NCI-H1694 (cell line): ENCODE measurements at regions not wholly inside any gene's neighbourhood (a gene's known extent, or its start where the extent isn't known, plus 50 kb on each side); places are given as distances from the start of the nearest gene placed in this dataset.

Source experiments
- DNase-seq: peaks from one replicate; lab custom pipeline; 2025; lab: John Stamatoyannopoulos, UW

GRCh38 chr11:92536883-92537282, 312.3 kb downstream of the FAT3 start:
- DNase-seq: no peak

DNA sequence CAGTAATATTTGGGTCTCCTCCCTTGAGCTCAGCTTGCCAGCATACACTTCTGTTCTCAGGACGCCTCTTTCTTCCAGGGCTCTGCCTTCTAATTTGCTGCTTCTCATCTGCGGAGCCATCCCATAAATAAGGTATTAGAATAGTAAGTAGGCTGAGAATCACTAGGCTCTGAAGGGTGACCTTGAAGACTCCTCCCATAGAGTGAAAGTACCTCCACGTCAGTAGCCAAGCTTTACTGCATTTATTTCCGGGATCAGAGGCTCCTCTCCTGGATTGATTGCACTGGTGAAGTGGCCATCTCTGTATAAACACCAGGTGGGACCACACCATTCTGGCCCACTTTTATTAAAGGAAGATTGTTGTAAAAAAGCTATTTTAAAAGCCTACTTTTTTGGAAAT, 315.5 kb downstream of the FAT3 start:
- no peak for DNase-seq

- DNase-seq: no peak
These were observed 321.4 kb downstream of the FAT3 start for GRCh38 chr11:92545906-92546471.

DNA sequence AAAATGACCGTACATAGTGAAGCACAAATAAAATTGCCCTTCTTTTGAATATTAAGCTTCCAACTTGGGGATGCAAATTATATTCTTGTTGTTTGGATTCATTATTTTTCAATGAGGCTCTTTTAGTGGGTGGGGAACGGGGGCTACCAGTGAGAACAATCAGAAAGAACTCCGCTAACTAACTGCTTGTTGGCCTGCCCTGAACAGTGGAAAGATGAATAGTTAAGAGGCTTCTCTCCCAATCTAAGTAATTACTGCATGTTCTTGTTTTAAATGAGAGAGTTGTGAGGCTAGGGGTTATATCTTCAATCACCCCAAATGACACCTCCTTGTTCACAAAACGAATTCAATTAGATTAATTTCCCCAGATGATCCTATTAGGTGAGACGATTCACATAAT, 322.0 kb downstream of the FAT3 start:
- no peak for DNase-seq

DNA sequence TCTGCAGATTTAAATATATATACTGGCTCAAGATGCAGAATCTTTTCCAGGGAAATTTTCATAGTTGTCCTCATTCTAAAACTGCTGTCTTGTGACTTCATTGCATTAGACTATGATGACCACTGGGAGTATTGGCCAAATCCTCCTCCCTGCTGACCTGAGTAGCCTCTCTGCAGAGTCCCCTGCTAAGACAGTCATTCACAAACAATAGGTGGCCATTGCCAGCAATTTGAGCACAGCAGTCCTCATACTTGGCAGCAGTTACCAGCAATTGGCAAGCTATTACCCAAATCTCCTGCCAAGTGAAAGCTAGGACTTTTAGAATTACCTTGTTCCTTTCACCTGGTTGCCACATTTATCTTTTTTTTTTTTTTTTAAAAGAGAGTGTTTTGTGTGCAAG, 325.8 kb downstream of the FAT3 start:
- DNase-seq: no peak

- DNase-seq: no peak
These were observed 326.3 kb downstream of the FAT3 start for GRCh38 chr11:92550871-92551270.

GRCh38 chr11:92552942-92553341, 328.3 kb downstream of the FAT3 start:
- DNase-seq: no peak

- DNase-seq: no peak
These were observed 330.1 kb downstream of the FAT3 start for GRCh38 chr11:92554688-92555087.

GRCh38 chr11:92556431-92556830, 331.8 kb downstream of the FAT3 start:
- no peak for DNase-seq

GRCh38 chr11:92557879-92558278, 333.3 kb downstream of the FAT3 start:
- no peak for DNase-seq

GRCh38 chr11:92558323-92558722, 333.7 kb downstream of the FAT3 start:
- no peak for DNase-seq

GRCh38 chr11:92569726-92570125, 345.1 kb downstream of the FAT3 start:
- no peak for DNase-seq

GRCh38 chr11:92572559-92572958, 347.9 kb downstream of the FAT3 start:
- no peak for DNase-seq

GRCh38 chr11:92576315-92576714, 351.7 kb downstream of the FAT3 start:
- DNase-seq: no peak

DNA sequence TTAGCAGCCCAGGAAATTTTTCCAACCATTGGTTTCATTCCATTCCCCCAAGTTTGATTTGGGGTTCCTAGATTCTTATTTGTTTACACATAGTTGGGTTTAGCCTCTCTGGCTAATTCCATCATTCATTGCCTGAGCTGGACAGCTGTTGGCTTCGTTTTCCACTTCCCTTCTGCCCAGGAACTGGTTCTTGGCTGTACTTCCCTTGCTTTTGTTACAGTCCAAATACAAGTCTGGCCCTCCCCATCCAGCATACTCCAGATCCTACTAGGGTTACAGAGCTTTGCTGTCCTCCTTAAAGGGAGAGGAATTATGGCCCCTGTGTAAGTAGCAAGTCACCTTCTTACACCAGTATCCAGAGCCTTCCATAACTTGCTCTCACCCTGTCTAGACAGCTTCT, 356.3 kb downstream of the FAT3 start:
- DNase-seq: no peak

- DNase-seq: no peak
These were observed 363.8 kb downstream of the FAT3 start for GRCh38 chr11:92588393-92588792.

GRCh38 chr11:92589512-92589911, 364.9 kb downstream of the FAT3 start:
- no peak for DNase-seq

GRCh38 chr11:92591521-92591920, 366.9 kb downstream of the FAT3 start:
- no peak for DNase-seq

DNA sequence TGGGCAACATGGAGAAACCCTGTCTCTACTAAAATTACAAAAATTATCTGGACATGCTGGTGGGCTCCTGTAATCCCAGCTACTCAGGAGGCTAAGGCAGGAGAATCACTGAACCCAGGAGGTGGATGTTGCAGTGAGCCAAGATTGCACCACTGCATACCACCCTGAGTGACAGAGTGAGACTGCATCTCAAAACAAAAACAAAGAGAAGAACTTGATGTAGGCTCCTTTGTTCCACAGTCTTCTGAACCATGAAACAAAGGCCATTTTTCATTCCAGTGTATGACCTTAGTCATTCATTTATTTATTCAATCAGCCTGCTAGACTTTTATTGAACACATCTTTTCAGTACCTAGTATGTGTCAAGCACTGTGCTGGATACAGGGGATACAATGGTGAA, 369.6 kb downstream of the FAT3 start:
- no peak for DNase-seq

DNA sequence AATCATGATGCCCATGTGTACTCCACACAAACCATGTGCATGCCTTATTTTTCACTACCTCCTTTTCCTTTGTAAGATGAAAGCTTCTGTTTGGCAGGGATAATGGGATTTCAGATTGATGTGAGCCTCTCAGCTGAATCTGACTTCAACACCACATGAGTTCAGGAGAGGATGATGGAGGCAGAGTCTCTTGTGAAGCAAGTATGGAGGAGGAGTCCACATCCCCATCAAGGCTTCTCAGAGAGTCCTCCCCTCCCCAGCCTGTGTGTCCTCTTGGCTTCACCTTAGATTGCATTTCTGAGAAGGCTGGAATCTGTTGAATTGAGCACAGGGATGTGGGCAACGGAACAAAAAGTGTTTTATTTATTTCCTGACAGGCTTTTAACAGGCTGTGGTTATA, 370.4 kb downstream of the FAT3 start:
- no peak for DNase-seq

- DNase-seq: no peak
These were observed 372.1 kb downstream of the FAT3 start for GRCh38 chr11:92596596-92597317.

GRCh38 chr11:92601048-92601447, 368.4 kb upstream of the MTNR1B start:
- no peak for DNase-seq

DNA sequence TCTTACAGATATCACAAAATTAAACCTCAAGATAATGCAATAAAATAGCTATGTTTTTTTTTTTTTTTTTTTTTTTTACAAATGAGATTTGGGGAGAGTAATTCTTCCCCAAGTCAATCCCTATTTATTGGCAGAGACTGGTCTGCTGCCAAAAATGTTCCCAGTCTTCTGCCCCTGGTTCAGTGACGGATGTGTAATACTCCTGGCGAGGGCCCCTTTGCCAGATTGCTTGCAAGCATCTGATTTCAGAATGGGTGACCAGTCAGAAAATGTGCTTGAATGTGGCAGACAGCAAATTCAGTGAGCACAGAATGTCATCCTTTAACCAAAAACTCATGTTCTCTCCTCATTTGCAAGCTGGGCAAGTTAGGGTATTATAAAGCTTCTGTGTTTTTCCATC, 363.8 kb upstream of the MTNR1B start:
- no peak for DNase-seq
